ENCODE measurements at regions not wholly inside any gene's neighbourhood (a gene's known extent, or its start where the extent isn't known, plus 50 kb on each side); places are given as distances from the start of the nearest gene placed in this dataset.

- POLR2A ChIA-PET: no interaction called here
These were observed 133.1 kb downstream of the IQUB start for GRCh38 chr7:123401295-123401694.

GRCh38 chr7:123400196-123400595, 134.2 kb downstream of the IQUB start:
- H3K36me3 Mint-ChIP-seq (ENCODE audit: low read depth): no peaks in the 10 kb centered on the region
- POLR2A ChIA-PET: no interaction called here
- no peaks in the 10 kb centered on the region for H3K27me3 Mint-ChIP-seq (ENCODE audit: low read depth)
- no peak overlapping the region for H3K27ac Mint-ChIP-seq
- no peaks in the 10 kb centered on the region for H3K9me3 Mint-ChIP-seq (ENCODE audit: insufficient read depth)
- DNase-seq: no peak
- ATAC-seq: no peak
- H3K4me3 Mint-ChIP-seq: no peak overlapping the region
- CTCF ChIA-PET: no interaction called here
- H3K4me1 Mint-ChIP-seq (ENCODE audit: low read depth): no peaks in the 10 kb centered on the region

More at GRCh38 chr7:123401295-123401694, 133.1 kb downstream of the IQUB start:
- no peaks in the 10 kb centered on the region for H3K9me3 Mint-ChIP-seq (ENCODE audit: insufficient read depth)
- no peak overlapping the region for H3K4me3 Mint-ChIP-seq
- H3K27ac Mint-ChIP-seq: no peak overlapping the region
- ATAC-seq (no peak), DNase-seq (no peak)
- no peaks in the 10 kb centered on the region for H3K4me1 Mint-ChIP-seq (ENCODE audit: low read depth)
- H3K27me3 Mint-ChIP-seq (ENCODE audit: low read depth): no peaks in the 10 kb centered on the region
- H3K36me3 Mint-ChIP-seq (ENCODE audit: low read depth): no peaks in the 10 kb centered on the region
- CTCF ChIA-PET: no interaction called here

GRCh38 chr7:123398921-123399320, 135.5 kb downstream of the IQUB start:
- no peak for DNase-seq
- no peak for ATAC-seq
- Mint-ChIP-seq H3K4me1 (ENCODE audit: low read depth) (no peaks in the 10 kb centered on the region), H3K27ac (no peak overlapping the region), H3K4me3 (no peak overlapping the region), H3K36me3 (ENCODE audit: low read depth) (no peaks in the 10 kb centered on the region), H3K27me3 (ENCODE audit: low read depth) (no peaks in the 10 kb centered on the region), H3K9me3 (ENCODE audit: insufficient read depth) (no peaks in the 10 kb centered on the region)
- POLR2A ChIA-PET: no interaction called here
- CTCF ChIA-PET: no interaction called here

GRCh38 chr7:123397746-123398338, 136.6 kb downstream of the IQUB start:
- H3K9me3 Mint-ChIP-seq (ENCODE audit: insufficient read depth): no peaks in the 10 kb centered on the region
- H3K36me3 Mint-ChIP-seq (ENCODE audit: low read depth): no peaks in the 10 kb centered on the region
- H3K4me3 Mint-ChIP-seq: no peak overlapping the region
- H3K27ac Mint-ChIP-seq: no peak overlapping the region
- ATAC-seq (no peak), DNase-seq (no peak)
- CTCF ChIA-PET: no interaction called here
- H3K27me3 Mint-ChIP-seq (ENCODE audit: low read depth): no peaks in the 10 kb centered on the region
- no peaks in the 10 kb centered on the region for H3K4me1 Mint-ChIP-seq (ENCODE audit: low read depth)
- POLR2A ChIA-PET: no interaction called here

GRCh38 chr7:123393623-123394022, 140.8 kb downstream of the IQUB start:
- no peak for DNase-seq
- Mint-ChIP-seq H3K36me3 (ENCODE audit: low read depth) (no peaks in the 10 kb centered on the region), H3K27me3 (ENCODE audit: low read depth) (no peaks in the 10 kb centered on the region), H3K27ac (no peak overlapping the region), H3K9me3 (ENCODE audit: insufficient read depth) (no peaks in the 10 kb centered on the region), H3K4me1 (ENCODE audit: low read depth) (no peaks in the 10 kb centered on the region), H3K4me3 (no peak overlapping the region)
- no peak for ATAC-seq
- POLR2A ChIA-PET: no interaction called here
- CTCF ChIA-PET: no interaction called here

GRCh38 chr7:123372368-123372767, 162.0 kb downstream of the IQUB start:
- DNase-seq (no peak), ATAC-seq (no peak)
- no peaks in the 10 kb centered on the region for H3K9me3 Mint-ChIP-seq (ENCODE audit: insufficient read depth)
- no peak overlapping the region for H3K4me3 Mint-ChIP-seq
- no peaks in the 10 kb centered on the region for H3K4me1 Mint-ChIP-seq (ENCODE audit: low read depth)
- POLR2A ChIA-PET: no interaction called here
- H3K27me3 Mint-ChIP-seq (ENCODE audit: low read depth): no peaks in the 10 kb centered on the region
- no peaks in the 10 kb centered on the region for H3K36me3 Mint-ChIP-seq (ENCODE audit: low read depth)
- CTCF ChIA-PET: no interaction called here
- H3K27ac Mint-ChIP-seq: no peak overlapping the region

- H3K36me3 Mint-ChIP-seq (ENCODE audit: low read depth): no peaks in the 10 kb centered on the region
- no peak overlapping the region for H3K4me3 Mint-ChIP-seq
- no peak overlapping the region for H3K27ac Mint-ChIP-seq
- H3K9me3 Mint-ChIP-seq (ENCODE audit: insufficient read depth): no peaks in the 10 kb centered on the region
- POLR2A ChIA-PET: no interaction called here
- no peaks in the 10 kb centered on the region for H3K27me3 Mint-ChIP-seq (ENCODE audit: low read depth)
- H3K4me1 Mint-ChIP-seq (ENCODE audit: low read depth): no peaks in the 10 kb centered on the region
- ATAC-seq: no peak
- CTCF ChIA-PET: interaction anchor here (0.7 to 1.7 kb wide), 6 partner anchors 8 to 213 kb away, joined by 3 to 5 read pairs (median 3); no protein-coding TSS in a partner anchor
- no peak for DNase-seq
These were observed 166.8 kb downstream of the IQUB start for GRCh38 chr7:123367484-123368122.

GRCh38 chr7:123367031-123367430, 167.3 kb upstream of the SLC13A1 start:
- ChIA-PET POLR2A (no interaction called here), CTCF (interaction anchor here (0.7 to 1.7 kb wide), 6 partner anchors 9 to 213 kb away, joined by 3 to 5 read pairs (median 3); no protein-coding TSS in a partner anchor)
- Mint-ChIP-seq H3K36me3 (ENCODE audit: low read depth) (no peaks in the 10 kb centered on the region), H3K4me1 (ENCODE audit: low read depth) (no peaks in the 10 kb centered on the region), H3K27me3 (ENCODE audit: low read depth) (no peaks in the 10 kb centered on the region), H3K4me3 (no peak overlapping the region), H3K27ac (no peak overlapping the region), H3K9me3 (ENCODE audit: insufficient read depth) (no peaks in the 10 kb centered on the region)
- DNase-seq: no peak
- no peak for ATAC-seq

- H3K4me3 Mint-ChIP-seq: no peak overlapping the region
- H3K27ac Mint-ChIP-seq: no peak overlapping the region
- no peaks in the 10 kb centered on the region for H3K9me3 Mint-ChIP-seq (ENCODE audit: insufficient read depth)
- H3K36me3 Mint-ChIP-seq (ENCODE audit: low read depth): no peaks in the 10 kb centered on the region
- H3K4me1 Mint-ChIP-seq (ENCODE audit: low read depth): no peaks in the 10 kb centered on the region
- no peak for ATAC-seq
- ChIA-PET POLR2A (no interaction called here), CTCF (interaction anchor here (0.7 to 1.7 kb wide), 5 partner anchors 9 to 212 kb away, joined by 3 to 5 read pairs (median 3); no protein-coding TSS in a partner anchor)
- no peak for DNase-seq
- no peaks in the 10 kb centered on the region for H3K27me3 Mint-ChIP-seq (ENCODE audit: low read depth)
These were observed 166.9 kb upstream of the SLC13A1 start for GRCh38 chr7:123366626-123367025.

GRCh38 chr7:123360631-123361030, 160.9 kb upstream of the SLC13A1 start:
- POLR2A ChIA-PET: no interaction called here
- no peaks in the 10 kb centered on the region for H3K4me1 Mint-ChIP-seq (ENCODE audit: low read depth)
- no peaks in the 10 kb centered on the region for H3K9me3 Mint-ChIP-seq (ENCODE audit: insufficient read depth)
- ATAC-seq (no peak), DNase-seq (no peak)
- no peaks in the 10 kb centered on the region for H3K36me3 Mint-ChIP-seq (ENCODE audit: low read depth)
- H3K27ac Mint-ChIP-seq: no peak overlapping the region
- H3K27me3 Mint-ChIP-seq (ENCODE audit: low read depth): no peaks in the 10 kb centered on the region
- CTCF ChIA-PET: no interaction called here
- no peak overlapping the region for H3K4me3 Mint-ChIP-seq

GRCh38 chr7:123355576-123356190, 155.9 kb upstream of the SLC13A1 start:
- Mint-ChIP-seq H3K4me3 (no peak overlapping the region), H3K27ac (no peak overlapping the region), H3K9me3 (ENCODE audit: insufficient read depth) (no peaks in the 10 kb centered on the region), H3K4me1 (ENCODE audit: low read depth) (no peaks in the 10 kb centered on the region), H3K36me3 (ENCODE audit: low read depth) (no peaks in the 10 kb centered on the region), H3K27me3 (ENCODE audit: low read depth) (no peaks in the 10 kb centered on the region)
- DNase-seq (no peak), ATAC-seq (no peak)
- CTCF ChIA-PET: no interaction called here
- POLR2A ChIA-PET: no interaction called here

GRCh38 chr7:123352973-123353372, 153.2 kb upstream of the SLC13A1 start:
- H3K27me3 Mint-ChIP-seq (ENCODE audit: low read depth): no peaks in the 10 kb centered on the region
- no peaks in the 10 kb centered on the region for H3K36me3 Mint-ChIP-seq (ENCODE audit: low read depth)
- ChIA-PET CTCF (no interaction called here), POLR2A (no interaction called here)
- ATAC-seq: no peak
- no peak overlapping the region for H3K27ac Mint-ChIP-seq
- no peak overlapping the region for H3K4me3 Mint-ChIP-seq
- H3K9me3 Mint-ChIP-seq (ENCODE audit: insufficient read depth): no peaks in the 10 kb centered on the region
- no peak for DNase-seq
- H3K4me1 Mint-ChIP-seq (ENCODE audit: low read depth): no peaks in the 10 kb centered on the region
